DOHH2 (cell line): ENCODE measurements at regions not wholly inside any gene's neighbourhood (a gene's known extent, or its start where the extent isn't known, plus 50 kb on each side); places are given as distances from the start of the nearest gene placed in this dataset.

ENCODE experiments used
- H3F3A ChIP-seq: fragments of 200-600 bp; sonication (generic), shearing (Covaris generic); 2 replicates; pipeline ENCODE4 v1.6.0; 2016; ENCODE audit warnings: antibody characterized with exemption, mild to moderate bottlenecking; ENCODE audit not compliant: control insufficient read depth, insufficient read depth
- H3K27ac ChIP-seq: fragments of 200-600 bp; sonication (generic); 2 replicates; pipeline ENCODE4 v1.5.1; 2014; ENCODE audit warnings: low read depth, mild to moderate bottlenecking, low read length, moderate library complexity
- H3K27me3 ChIP-seq: fragments of 200-600 bp; sonication (generic); 2 replicates; pipeline ENCODE4 v1.6.1; 2014; ENCODE audit warnings: mild to moderate bottlenecking, low read length, mixed read lengths; ENCODE audit not compliant: control insufficient read depth
- H3K36me3 ChIP-seq: fragments of 200-600 bp; sonication (generic); 2 replicates; pipeline ENCODE4 v1.6.1; 2014; ENCODE audit warnings: mild to moderate bottlenecking, low read length, moderate library complexity, mixed read lengths; ENCODE audit not compliant: control insufficient read depth
- H3K4me1 ChIP-seq: fragments of 200-600 bp; sonication (generic); 2 replicates; pipeline ENCODE4 v1.6.1; 2014; ENCODE audit warnings: mild to moderate bottlenecking, low read length, mixed read lengths; ENCODE audit not compliant: control insufficient read depth
- H3K4me2 ChIP-seq: fragments of 200-600 bp; sonication (generic); 2 replicates; pipeline ENCODE4 v1.6.0; 2014; ENCODE audit warnings: mild to moderate bottlenecking, low read length, moderate library complexity
- H3K4me3 ChIP-seq: fragments of 200-600 bp; sonication (generic); 2 replicates; pipeline ENCODE4 v1.5.1; 2014; ENCODE audit warnings: mild to moderate bottlenecking, low read length, mixed read lengths
- H3K79me2 ChIP-seq: fragments of 200-600 bp; sonication (generic); 2 replicates; pipeline ENCODE4 v1.6.1; 2014; ENCODE audit warnings: mild to moderate bottlenecking, low read length, mixed read lengths; ENCODE audit not compliant: control insufficient read depth
- H3K9me2 ChIP-seq: fragments of 200-600 bp; sonication (generic); replicated peaks from 2 replicates; pipeline ENCODE4 v1.6.1; 2014; ENCODE audit warnings: mild to moderate bottlenecking, low read length, mixed read lengths; ENCODE audit not compliant: control insufficient read depth
- H3K9me3 ChIP-seq: fragments of 200-600 bp; sonication (generic); 2 replicates; pipeline ENCODE4 v1.6.1; 2014; ENCODE audit warnings: antibody characterized with exemption, low read length, mixed read lengths; ENCODE audit not compliant: control insufficient read depth, insufficient read depth
- H4K20me1 ChIP-seq: fragments of 200-600 bp; sonication (generic); 2 replicates; pipeline ENCODE4 v1.6.0; 2014; ENCODE audit warnings: low read depth, mild to moderate bottlenecking, antibody characterized with exemption, low read length, moderate library complexity; ENCODE audit not compliant: control insufficient read depth, insufficient read depth
- CTCF ChIP-seq: fragments of 200-600 bp; sonication (generic); IDR thresholded peaks from one replicate; pipeline ENCODE4 v1.5.1; 2014; ENCODE audit warnings: antibody characterized with exemption, mild to moderate bottlenecking, low read depth, low read length; ENCODE audit not compliant: poor library complexity, severe bottlenecking
- EZH2phosphoT487 ChIP-seq: fragments of 200-600 bp; sonication (generic); IDR thresholded peaks from 2 replicates; pipeline ENCODE4 v1.6.1; 2017; ENCODE audit warnings: borderline replicate concordance, mild to moderate bottlenecking, antibody characterized with exemption, low read length, moderate library complexity, mixed read lengths

- Histone ChIP-seq H3F3A (no peaks in the 10 kb centered on the region), H4K20me1 (no peaks in the 10 kb centered on the region), H3K79me2 (no peaks in the 10 kb centered on the region), H3K4me1 (no peaks in the 10 kb centered on the region), H3K9me3 (no peaks in the 10 kb centered on the region), H3K4me3 (no peak overlapping the region), H3K27ac (no peak overlapping the region), H3K9me2 (no peaks in the 10 kb centered on the region), H3K36me3 (no peaks in the 10 kb centered on the region), H3K4me2 (no peak overlapping the region), H3K27me3 (peaks cover 16% of the 10 kb centered on the region)
- no peak for TF ChIP-seq EZH2phosphoT487
- TF ChIP-seq CTCF = no peak
Measured at GRCh38 chr1:36658838-36659237, 176.1 kb upstream of the CSF3R start.

GRCh38 chr1:36657826-36658225 is 175.1 kb upstream of the CSF3R start:
- peaks cover 16% of the 10 kb centered on the region for H3K27me3 ChIP-seq
- H4K20me1 ChIP-seq = no peaks in the 10 kb centered on the region
- no peak overlapping the region for H3K27ac ChIP-seq
- H3K36me3 ChIP-seq = no peaks in the 10 kb centered on the region
- TF ChIP-seq EZH2phosphoT487 = no peak
- TF ChIP-seq CTCF = no peak
- H3K4me3 ChIP-seq = no peak overlapping the region
- no peaks in the 10 kb centered on the region for H3K9me3 ChIP-seq
- H3K4me2 ChIP-seq = no peak overlapping the region
- H3K9me2 ChIP-seq = no peaks in the 10 kb centered on the region
- no peaks in the 10 kb centered on the region for H3K4me1 ChIP-seq
- H3K79me2 ChIP-seq = no peaks in the 10 kb centered on the region
- H3F3A ChIP-seq = no peaks in the 10 kb centered on the region

- TF ChIP-seq CTCF = no peak
- TF ChIP-seq EZH2phosphoT487 = no peak
- peaks cover 16% of the 10 kb centered on the region for H3K27me3 ChIP-seq
- H3K79me2 ChIP-seq = no peaks in the 10 kb centered on the region
- no peaks in the 10 kb centered on the region for H3K36me3 ChIP-seq
- no peaks in the 10 kb centered on the region for H3K9me3 ChIP-seq
- H3K27ac ChIP-seq = no peak overlapping the region
- H3F3A ChIP-seq = no peaks in the 10 kb centered on the region
- no peaks in the 10 kb centered on the region for H4K20me1 ChIP-seq
- no peak overlapping the region for H3K4me2 ChIP-seq
- no peak overlapping the region for H3K4me3 ChIP-seq
- no peaks in the 10 kb centered on the region for H3K9me2 ChIP-seq
- H3K4me1 ChIP-seq = no peaks in the 10 kb centered on the region
Measured at GRCh38 chr1:36656838-36657237, 174.1 kb upstream of the CSF3R start.

- H4K20me1 ChIP-seq = no peaks in the 10 kb centered on the region
- H3K4me2 ChIP-seq = no peak overlapping the region
- H3K27me3 ChIP-seq = peaks cover 16% of the 10 kb centered on the region
- no peaks in the 10 kb centered on the region for H3K79me2 ChIP-seq
- no peaks in the 10 kb centered on the region for H3K36me3 ChIP-seq
- H3K9me2 ChIP-seq = no peaks in the 10 kb centered on the region
- no peaks in the 10 kb centered on the region for H3K4me1 ChIP-seq
- no peaks in the 10 kb centered on the region for H3F3A ChIP-seq
- no peak for TF ChIP-seq EZH2phosphoT487
- no peak for TF ChIP-seq CTCF
- no peaks in the 10 kb centered on the region for H3K9me3 ChIP-seq
- H3K4me3 ChIP-seq = no peak overlapping the region
- no peak overlapping the region for H3K27ac ChIP-seq
Measured at GRCh38 chr1:36656271-36656670, 173.6 kb upstream of the CSF3R start.
